ENCODE measurements at regions not wholly inside any gene's neighbourhood (a gene's known extent, or its start where the extent isn't known, plus 50 kb on each side); places are given as distances from the start of the nearest gene placed in this dataset.
A peak's percentile ranks its signal among the peaks of the same experiment; 100 is the strongest.

DNA sequence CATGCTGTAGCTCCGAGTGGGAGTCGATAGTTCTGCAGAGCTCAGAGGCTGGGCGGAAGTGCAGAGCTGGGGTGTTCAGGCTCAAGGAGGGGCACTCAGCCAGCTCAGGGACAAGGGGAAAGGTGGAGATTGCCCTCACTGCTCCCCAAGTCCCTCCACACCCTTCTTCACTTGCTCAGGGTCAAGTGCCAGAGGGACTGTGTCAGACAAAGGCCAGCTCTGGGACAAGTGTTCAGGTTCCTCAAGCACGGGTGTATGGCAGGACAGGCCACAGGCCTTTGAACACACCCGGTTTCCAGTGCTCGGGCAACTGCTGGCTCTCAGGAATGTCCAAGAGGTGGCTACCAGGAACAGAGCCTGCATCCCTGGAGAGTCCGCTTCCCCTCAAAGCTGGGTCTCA is 293.0 kb upstream of the PODXL start:
- peak; percentile 69 for DNase-seq (ENCODE audit: low spot score)
- no peak overlapping the region for H3K4me3 ChIP-seq
- TF ChIP-seq, protein P1, sequence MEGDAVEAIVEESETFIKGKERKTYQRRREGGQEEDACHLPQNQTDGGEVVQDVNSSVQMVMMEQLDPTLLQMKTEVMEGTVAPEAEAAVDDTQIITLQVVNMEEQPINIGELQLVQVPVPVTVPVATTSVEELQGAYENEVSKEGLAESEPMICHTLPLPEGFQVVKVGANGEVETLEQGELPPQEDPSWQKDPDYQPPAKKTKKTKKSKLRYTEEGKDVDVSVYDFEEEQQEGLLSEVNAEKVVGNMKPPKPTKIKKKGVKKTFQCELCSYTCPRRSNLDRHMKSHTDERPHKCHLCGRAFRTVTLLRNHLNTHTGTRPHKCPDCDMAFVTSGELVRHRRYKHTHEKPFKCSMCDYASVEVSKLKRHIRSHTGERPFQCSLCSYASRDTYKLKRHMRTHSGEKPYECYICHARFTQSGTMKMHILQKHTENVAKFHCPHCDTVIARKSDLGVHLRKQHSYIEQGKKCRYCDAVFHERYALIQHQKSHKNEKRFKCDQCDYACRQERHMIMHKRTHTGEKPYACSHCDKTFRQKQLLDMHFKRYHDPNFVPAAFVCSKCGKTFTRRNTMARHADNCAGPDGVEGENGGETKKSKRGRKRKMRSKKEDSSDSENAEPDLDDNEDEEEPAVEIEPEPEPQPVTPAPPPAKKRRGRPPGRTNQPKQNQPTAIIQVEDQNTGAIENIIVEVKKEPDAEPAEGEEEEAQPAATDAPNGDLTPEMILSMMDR (IDR thresholded peaks at IDR 0.05), result no peak
- H3K27ac ChIP-seq, result no peak overlapping the region

DNA sequence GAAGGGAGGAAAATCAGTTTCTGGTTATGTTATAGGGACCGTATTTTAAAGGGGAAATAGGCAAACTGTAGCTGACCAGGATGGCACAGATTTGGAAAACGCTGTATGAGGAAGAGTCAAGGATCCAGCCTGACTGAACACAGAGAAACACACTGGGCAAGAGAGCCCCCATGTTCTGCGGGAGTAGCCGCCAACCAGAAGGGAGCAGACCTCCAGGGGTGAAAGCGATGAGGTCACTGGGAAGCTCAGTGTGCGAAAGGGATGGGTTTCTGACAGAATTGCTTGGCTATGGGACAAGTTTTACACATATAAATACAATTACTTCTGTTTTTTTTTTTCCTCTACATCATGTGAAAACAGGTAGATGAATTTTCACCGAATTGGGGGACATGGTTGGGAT is 291.6 kb upstream of the PODXL start:
- no peak for DNase-seq (ENCODE audit: low spot score)
- H3K27ac ChIP-seq, result no peak overlapping the region
- TF ChIP-seq, protein P1 (IDR thresholded peaks at IDR 0.05), result no peak
- H3K4me3 ChIP-seq, result no peak overlapping the region

DNA sequence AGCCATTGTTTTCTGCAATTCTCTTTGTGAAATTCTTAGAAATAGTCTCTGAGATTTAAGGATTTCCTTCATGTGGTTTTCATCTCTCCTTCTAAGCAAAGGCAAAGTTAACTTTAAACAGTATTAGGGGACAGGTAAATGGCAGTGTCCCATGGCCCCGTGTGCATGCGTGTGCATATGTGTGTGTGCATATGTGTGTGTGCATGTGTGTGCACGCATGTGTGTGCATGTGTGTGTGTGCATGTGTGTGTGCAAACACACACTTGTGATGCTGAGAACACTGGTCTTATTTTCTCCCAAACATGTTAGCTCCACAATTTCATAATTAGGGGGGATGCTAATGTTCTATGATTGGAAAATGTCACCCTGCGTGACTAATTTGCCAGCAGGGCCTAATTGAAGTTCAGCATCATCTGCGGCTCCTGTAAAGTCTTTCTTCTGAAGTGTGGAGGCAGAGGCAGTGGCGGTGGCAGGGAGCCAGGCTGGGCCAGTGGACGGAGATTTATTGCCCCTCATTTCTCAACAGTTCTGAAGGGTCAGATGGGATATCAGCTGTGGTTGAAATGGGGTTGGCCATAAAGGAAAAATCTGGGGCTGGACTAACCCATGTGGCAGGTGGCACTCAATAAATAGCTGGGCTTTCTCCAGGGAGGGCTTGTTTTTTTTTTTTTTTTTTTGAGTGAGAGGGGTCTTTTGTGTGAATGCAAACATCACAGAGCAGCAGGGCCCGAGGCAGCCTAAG is 289.3 kb upstream of the PODXL start:
- Histone ChIP-seq H3K4me3 (no peak overlapping the region), H3K27ac (no peak overlapping the region)
- TF ChIP-seq, protein P1 (IDR thresholded peaks at IDR 0.05), result no peak
- DNase-seq (ENCODE audit: low spot score), result no peak

DNA sequence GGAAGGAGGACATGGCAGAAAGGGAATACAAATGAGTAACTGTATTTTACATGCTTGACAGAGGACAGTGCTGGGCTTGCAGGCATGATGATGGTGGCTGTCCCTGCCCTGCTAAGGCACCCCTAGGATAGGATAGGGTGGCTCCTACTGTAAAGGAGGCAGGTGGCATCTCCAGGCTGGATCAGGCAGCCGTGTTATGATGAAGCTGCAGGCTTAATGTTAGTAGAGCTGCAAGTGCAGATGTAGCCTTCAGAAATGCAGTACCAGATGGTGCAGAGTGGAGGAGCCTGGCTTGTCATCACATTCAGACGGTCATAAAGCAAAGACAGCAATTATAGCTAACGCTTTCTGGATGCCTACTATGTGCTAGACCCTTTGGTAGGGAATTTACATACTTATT is 287.9 kb upstream of the PODXL start:
- DNase-seq (ENCODE audit: low spot score), result no peak
- Histone ChIP-seq H3K27ac (no peak overlapping the region), H3K4me3 (no peak overlapping the region)
- TF ChIP-seq, protein P1 (IDR thresholded peaks at IDR 0.05), result no peak

DNA sequence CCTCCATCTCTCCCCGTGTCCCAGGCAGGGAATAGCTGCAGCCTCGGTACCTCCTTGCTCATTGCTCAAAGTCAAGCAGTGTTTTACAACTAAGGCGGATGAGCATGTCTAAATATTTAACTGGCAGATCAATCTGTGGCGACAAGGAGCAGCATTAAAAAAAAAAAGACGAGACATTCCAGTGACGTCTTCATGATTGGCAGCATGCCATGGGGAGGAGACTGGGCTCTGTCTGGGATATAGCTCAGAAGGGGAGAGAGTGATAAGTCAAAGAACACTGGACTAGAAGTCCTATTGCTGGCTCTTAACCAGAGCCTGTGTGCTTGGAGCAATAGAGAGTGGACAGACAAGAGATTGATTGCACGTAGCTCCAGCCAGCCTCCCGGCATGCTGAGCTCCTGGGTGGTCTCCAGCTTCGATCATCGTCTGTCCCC is 287.5 kb upstream of the PODXL start:
- no peak overlapping the region for H3K4me3 ChIP-seq
- TF ChIP-seq, protein P1 (IDR thresholded peaks at IDR 0.05), result no peak
- DNase-seq (ENCODE audit: low spot score), result no peak
- no peak overlapping the region for H3K27ac ChIP-seq

DNA sequence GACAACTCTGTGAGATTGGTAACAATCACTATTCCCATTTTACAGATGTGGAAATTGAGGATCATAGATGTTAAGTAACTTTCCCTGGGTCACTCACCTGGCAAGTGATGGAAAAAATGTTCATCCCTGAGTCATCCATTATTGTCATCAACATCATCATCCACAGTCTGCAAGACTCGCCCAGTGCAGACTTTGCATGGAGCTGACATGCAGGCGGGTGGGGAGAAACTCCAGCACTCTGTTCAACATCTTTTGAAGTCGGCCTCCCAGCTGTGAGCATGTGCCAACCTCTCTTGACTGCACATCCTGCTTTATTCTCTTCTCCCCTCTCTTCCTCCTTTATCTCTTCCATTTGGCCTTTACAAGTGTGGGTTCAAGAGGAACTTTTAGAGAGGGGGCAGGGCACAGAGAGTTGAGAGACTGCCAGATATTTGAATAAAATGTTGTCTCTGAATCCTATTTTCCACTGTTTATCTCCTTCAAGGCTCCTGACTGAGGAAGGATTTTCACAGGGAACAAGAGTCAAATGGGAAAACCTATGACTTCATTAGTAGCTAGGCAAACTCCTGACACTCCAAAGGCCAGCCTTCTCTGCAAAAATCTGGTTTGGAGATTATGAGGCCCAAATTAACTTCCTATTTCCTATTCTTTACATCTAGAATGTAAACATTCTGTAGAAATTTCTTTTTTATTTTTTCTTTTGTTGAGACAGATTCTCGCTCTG is 283.7 kb upstream of the PODXL start:
- no peak for DNase-seq (ENCODE audit: low spot score)
- TF ChIP-seq, protein P1 (IDR thresholded peaks at IDR 0.05), result no peak
- Histone ChIP-seq H3K4me3 (no peak overlapping the region), H3K27ac (no peak overlapping the region)

DNA sequence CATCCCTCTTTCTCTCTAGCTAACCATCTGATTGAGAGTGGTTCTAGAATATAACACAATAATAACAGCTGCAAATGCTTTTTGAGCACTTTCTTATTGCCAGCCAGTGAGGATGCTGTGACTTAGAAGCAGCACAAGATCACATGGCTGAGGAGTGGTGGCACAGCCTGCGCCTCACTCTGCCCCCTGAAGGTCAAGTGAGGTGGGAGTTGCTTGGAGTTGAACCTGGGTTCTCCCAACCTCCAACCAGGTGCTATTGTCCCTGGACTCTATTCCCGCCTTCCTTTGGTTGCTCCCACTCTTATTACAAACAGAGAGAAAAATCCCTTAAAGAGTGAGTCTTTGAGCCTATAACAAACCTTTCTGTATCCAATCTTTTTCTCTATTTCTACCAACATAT is 280.3 kb upstream of the PODXL start:
- DNase-seq (ENCODE audit: low spot score), result no peak
- no peak overlapping the region for H3K27ac ChIP-seq
- H3K4me3 ChIP-seq, result no peak overlapping the region
- TF ChIP-seq, protein P1 (IDR thresholded peaks at IDR 0.05), result no peak

All from coronary artery (tissue), 2 donors.